Esophagus muscularis mucosa (tissue), 3 donors: ENCODE measurements at regions not wholly inside any gene's neighbourhood (a gene's known extent, or its start where the extent isn't known, plus 50 kb on each side); places are given as distances from the start of the nearest gene placed in this dataset.

Experiments
- CTCF ChIP-seq, 3 experiments: fragments of 200-600 bp in 2 of 3; fragments of 450-650 bp in 1 of 3; sonication (generic) in 2 of 3; IDR thresholded peaks; one replicate each; pipeline ENCODE4 v1.5.1; 2017 to 2019; ENCODE audit warnings: antibody characterized with exemption in 3 of 3, mild to moderate bottlenecking in 2 of 3, moderate library complexity in 1 of 3
- EP300 ChIP-seq: sonication (generic); formaldehyde crosslinking; IDR thresholded peaks from one replicate; pipeline ENCODE4 v1.6.1; 2017; ENCODE audit warnings: antibody characterized with exemption

GRCh38 chr1:43038232-43038935 is 79.7 kb upstream of the SLC2A1 start:
- TF ChIP-seq EP300 (no peak), CTCF (IDR thresholded peaks at IDR 0.05) (no peak)
